Stimulated activated CD8-positive, alpha-beta memory T cell treated with anti-CD3 and anti-CD28 coated beads, Interleukin-4, amount 100 ng/mL, for 4 hours (primary cell): ENCODE measurements at regions not wholly inside any gene's neighbourhood (a gene's known extent, or its start where the extent isn't known, plus 50 kb on each side); places are given as distances from the start of the nearest gene placed in this dataset.
"Not testable (repeated sequence)": the region's sequence is repeated elsewhere in the genome, so short reads cannot be mapped to it uniquely, and the experiment has no call there.

Experiments used
- DNase-seq, 2 donors: peaks; one replicate each; pipeline ENCODE4 v3.0.0-alpha.2; 2020; ENCODE audit warnings: low read depth in 2 of 2, low spot score in 1 of 2

DNA sequence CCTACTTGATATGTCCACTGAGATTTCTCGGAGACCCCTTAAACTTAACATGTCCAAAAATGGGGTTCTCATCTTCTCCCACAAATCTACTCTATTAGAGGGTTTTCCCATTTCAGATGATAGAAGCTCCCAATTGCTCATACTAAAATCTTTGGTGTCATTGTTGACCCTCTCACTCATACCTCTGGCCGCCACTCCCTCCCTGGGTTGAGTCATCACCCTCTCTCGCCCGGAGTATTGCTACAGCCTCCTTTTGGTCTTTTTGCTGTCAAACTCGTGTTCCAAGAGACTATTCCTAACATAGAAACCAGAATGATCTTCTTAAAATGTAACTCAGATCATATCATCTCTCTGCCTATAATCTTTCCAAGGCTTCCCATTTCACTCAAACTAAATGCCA is 91.0 kb upstream of the GNAQ start:
- DNase-seq: no peak

DNA sequence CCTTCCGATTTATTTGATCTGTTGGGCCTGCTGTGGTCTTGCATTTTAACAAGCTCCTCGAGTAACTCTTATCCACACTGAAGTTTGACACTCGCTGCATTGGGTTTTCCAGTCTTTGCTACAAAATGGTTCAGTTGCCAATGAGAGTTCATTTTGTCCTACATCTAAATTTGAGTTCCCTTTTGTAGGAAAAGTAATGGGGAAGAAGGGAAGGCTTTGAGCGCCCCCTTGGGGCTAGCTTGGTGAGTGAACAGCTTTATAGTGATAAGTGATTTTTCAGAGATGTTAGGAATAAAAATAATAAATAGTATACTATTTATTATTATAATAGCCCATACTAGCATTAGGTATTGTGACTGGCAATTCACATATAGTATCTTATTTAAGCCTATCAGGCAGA is 89.9 kb upstream of the GNAQ start:
- peak; percentile 18 to 40 for DNase-seq

DNA sequence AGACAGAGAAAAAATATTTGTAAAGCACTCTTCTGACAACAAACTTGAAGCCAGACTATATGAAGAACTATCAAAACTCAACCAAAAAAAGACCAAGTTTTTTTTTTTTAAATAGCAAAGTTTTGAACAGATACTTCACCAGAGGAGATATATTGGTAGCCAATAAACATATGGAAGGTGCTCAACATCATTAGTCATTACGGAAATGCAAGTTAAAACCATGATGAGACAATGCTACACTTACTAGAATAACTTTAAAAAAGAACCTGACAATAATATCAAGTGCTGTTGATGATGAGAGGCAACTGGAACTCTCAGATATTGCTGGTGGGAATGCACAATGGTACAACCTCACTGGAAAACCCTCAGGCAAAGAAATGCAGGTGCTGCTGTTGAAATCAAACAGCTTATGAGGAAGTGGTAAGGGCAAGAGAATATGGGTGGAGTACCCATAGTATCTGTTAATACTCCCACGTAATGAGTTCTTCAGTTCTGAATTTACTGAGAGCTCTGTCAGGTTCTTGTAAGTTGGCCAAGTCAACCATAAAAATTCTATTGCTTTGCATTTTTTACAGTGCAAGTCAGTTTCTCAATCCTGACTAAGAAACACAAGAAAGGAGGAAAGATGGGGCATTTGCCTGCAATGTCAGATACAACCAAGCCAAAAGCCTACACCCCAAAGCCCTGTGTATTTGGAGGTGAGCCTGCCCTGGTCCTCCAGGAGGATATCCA is 87.3 kb upstream of the GNAQ start:
- no peak for DNase-seq

DNA sequence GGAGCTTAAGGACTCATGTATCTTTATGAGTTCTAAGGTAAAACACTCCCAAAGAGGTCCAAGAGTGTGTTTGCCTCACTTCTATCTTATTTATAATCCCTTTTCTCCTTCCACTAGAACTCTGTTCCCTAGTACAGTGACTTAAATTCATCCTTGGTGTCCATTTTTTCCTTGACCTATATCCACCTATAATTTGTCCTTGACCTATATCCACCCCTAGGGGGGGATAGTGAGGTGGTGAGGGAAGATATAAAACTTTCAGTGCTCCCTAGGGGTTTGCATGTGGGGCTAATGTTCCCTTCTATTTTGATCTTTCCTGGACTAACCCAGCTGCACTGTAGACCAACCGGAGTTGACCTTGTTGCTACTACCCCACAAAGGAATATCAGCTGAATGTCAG is 83.5 kb upstream of the GNAQ start:
- DNase-seq: no peak

DNA sequence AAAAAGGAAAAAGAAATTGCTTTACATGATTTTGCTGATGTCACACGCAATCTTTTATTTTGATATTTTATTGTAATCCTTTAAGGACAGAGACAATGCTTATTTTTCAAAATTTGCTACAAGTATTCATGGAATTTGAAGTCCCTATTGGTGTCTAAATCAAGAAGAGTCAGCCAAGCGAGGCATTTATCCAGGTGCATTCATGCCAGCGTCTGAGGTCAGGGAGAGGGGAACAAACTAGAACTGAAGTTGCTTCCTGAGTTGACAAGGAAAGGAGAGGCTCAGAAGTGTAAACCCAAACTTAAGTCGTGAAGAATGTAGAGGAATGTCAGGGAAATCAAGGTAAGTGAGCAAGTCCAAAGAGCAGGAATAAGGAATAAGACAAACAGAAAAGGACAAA is 83.0 kb upstream of the GNAQ start:
- DNase-seq: no peak

DNA sequence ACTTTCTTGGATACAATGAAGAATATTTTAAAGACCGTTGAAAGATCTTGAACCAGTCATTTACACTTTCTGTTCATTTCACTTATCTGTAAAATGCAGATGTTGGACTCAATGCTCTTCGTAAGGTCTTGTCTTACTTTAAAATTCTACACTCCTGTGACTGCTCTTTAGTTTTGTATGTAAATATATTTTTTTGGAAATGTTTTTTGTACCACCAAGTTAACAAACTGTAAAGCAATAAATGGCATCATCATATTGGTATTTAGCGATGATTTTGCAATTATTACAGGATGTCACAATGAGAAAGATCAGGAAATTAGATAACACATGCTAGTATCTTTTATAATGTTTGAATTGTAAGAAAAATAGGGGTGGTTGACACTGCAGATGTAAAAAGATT is 80.8 kb upstream of the GNAQ start:
- no peak for DNase-seq

DNA sequence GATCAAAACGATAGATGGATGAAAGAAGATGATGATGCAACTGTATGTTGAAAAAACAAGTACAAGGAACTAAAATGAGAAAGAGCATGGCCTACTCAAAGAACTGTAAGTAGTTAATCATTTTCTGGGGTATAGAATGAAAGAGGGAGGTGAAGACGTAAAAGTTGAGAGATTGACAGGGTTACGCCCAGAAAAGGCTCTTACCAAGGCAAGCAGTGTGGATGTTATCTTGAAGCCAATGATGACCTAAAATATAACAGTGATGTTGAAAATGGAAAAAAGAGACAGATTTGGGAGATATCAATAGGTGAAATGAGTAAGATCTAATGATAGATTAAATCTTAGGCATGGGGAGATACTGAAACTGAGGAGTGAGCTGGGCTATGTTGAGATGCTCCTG is 80.4 kb upstream of the GNAQ start:
- no peak for DNase-seq

DNA sequence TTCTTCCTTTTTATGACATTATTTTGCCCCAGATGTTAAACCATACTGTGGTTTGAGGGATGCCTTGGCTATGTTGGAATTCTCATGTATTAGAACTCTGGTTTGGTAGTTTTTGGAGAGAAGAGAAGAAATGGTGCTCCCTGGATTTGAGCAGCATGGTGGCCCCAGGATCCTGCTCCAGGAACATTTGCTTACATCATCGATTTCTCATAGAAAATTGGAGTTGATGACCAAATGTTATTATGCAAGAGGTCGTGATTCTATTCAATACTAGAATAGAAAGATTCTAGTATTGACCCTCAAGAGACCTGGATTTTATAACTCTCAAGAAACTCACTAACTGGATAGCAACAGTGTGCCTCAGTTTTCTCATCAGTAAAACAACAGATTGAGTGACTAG is 77.5 kb upstream of the GNAQ start:
- DNase-seq: no peak

DNA sequence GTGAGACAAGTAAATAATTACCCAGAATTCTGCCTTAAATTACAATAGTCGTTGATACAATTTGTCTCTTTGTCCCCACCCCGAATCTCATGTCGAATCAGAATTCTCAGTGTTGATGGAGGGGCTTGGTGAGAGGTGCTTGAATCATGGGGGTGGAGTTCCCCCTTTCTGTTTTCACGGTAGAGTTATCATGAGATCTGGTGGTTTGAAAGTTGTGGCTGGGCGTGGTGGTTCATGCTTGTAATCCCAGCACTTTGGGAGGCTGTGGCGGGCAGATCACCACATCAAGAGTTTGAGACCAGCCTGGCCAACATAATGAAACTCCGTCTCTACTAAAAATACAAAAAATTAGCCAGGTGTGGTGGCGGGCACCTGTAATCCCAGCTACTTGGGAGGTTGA is 75.0 kb upstream of the GNAQ start:
- DNase-seq: not testable (repeated sequence)

DNA sequence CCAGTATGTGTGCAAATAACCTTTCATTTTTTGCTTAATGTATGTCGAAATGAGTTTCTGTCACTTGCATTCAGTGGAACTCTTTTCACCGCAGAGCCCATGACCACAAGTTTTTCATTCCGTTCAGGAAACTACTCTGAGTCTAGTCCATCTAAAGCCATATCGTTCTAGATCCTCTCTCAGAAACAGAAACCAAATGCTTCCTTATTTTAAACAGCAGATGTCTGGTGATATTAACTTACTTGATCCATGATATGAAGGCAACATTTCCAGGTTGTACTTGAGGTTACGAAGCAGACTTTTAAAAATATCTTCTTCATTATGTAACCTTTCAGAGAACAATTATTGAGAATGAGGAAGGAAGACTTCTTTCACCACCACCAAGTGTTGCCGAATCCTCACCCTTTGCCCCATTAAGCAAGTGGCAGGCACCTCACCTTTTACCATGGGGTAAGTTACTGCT is 72.4 kb upstream of the GNAQ start:
- DNase-seq: no peak

DNA sequence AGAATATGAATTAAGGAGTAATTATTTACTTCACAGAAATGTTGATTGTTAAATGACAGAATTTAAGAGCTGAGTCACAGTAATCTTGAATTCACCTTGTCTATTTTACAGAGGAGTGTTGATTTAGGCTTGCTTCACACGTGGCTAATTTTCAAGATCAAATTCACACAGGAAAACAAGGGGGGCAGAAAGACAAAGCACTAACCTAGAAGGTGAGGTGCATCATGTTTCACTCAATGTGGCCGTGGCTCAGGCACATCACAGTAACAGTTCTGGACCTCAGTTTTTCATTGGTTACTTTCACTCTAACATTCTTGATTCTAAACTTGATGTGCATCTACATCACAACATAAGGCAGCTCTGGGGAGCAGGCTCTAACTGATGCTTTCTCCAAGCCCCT is 69.6 kb upstream of the GNAQ start:
- DNase-seq: no peak

DNA sequence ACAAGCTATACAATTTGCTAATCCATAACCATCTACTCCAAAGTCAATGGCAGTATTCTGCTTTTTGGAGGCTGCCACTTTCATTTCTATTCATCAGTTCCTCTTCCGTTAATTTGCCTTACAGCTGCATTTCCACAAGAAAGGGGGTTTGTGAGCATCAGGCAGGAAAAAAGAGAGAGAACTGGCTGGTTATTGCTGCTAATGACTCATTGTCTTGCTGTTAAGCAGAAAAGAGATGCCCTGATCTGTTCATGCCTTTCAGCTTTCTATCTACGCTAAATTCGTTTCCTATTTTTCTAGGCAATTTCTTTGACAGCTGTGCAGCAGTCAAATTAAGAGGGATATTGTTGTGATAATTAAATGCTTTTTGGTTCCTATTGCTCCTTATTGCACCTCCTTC is 65.9 kb upstream of the GNAQ start:
- DNase-seq: no peak

DNA sequence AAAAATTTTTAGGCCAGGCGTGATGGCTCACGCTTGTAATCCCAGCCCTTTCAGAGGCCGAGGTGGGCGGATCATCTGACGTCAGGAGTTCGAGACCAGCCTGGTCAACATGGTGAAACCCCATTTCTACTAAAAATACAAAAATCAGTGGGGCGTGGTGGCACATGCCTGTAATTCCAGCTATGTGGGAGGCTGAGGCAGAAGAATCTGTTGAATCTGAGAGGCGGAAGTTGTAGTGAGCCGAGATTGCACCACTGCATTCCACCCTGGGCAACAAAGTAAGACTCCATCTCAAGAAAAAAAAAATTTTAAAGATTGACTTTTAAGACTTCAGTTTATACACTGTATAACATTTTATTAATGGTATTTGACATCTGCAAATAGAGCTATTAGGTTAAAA is 60.1 kb upstream of the GNAQ start:
- no peak for DNase-seq

DNA sequence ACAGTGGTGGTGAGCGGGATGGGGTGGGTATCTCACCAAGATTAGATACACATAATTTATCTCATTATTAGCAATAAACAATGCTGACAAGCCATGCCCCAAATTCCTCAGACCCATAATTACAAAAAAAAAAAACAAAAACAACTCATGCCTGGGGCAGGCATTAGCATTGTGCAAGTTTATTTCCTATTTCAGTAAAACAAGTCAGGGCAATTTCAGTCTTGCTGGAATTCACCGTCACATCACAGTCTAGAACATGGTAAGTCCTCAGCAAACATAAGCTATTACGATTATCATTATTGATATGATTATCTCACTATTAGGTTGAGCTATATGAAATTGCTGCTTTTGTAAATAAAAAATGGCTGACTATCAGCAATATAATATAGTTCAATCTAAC is 57.5 kb upstream of the GNAQ start:
- no peak for DNase-seq

DNA sequence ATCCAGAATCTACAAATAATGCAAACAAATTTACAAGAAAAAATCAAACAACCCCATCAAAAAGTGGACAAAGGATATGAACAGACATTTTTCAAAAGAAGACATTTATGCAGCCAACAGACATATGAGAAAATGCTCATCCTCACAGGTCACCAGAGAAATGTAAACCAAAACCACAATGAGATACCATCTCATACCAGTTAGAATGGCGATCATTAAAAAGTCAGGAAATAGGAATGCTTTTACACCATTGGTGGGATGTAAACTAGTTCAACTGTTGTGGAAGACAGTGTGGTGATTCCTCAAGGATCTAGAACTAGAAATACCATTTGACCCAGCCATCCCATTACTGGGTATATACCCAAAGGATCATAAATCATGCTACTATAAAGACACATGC is 56.6 kb upstream of the GNAQ start:
- not testable (repeated sequence) for DNase-seq
